Epithelial cell of esophagus (primary cell): ENCODE measurements at regions not wholly inside any gene's neighbourhood (a gene's known extent, or its start where the extent isn't known, plus 50 kb on each side); places are given as distances from the start of the nearest gene placed in this dataset.

Experiments used
- DNase-seq: peaks from one replicate; pipeline ENCODE4 v3.0.0; 2010; ENCODE audit warnings: low read depth
- H3K4me3 ChIP-seq: 2 replicates; pipeline ENCODE4 v1.5.1; 2011; ENCODE audit warnings: mild to moderate bottlenecking, low read length, control low read depth
- CTCF ChIP-seq: IDR thresholded peaks from 2 replicates; pipeline ENCODE4 v1.5.1; 2011; ENCODE audit warnings: low read depth, mild to moderate bottlenecking, low read length, control low read depth, inconsistent platforms; ENCODE audit not compliant: insufficient read depth; ENCODE audit errors: missing control alignments

DNA sequence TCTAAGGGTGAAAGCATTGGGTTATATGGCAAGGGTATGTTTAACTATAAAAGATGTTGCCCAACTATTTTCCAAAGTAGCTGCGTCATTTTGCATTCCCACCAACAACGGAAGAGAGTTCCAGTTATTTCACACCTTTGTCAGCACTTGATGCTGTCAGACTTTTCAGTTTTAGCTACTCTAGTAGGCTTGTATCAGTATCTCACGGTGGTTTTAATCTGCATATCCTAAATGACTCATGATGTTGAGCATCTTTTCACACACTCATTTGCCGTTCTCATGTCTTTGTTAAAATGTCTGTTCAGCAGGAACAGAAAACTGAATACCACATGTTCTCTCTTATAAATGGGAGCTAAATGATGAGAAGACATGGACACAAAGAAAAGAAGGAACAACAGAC, 122.3 kb downstream of the RNASET2 start:
- H3K4me3 ChIP-seq: no peak overlapping the region
- TF ChIP-seq CTCF: no peak
- DNase-seq: no peak

- no peak for DNase-seq
- no peak for TF ChIP-seq CTCF
- no peak overlapping the region for H3K4me3 ChIP-seq
These were observed 125.4 kb downstream of the RNASET2 start for GRCh38 chr6:166830891-166831363.

DNA sequence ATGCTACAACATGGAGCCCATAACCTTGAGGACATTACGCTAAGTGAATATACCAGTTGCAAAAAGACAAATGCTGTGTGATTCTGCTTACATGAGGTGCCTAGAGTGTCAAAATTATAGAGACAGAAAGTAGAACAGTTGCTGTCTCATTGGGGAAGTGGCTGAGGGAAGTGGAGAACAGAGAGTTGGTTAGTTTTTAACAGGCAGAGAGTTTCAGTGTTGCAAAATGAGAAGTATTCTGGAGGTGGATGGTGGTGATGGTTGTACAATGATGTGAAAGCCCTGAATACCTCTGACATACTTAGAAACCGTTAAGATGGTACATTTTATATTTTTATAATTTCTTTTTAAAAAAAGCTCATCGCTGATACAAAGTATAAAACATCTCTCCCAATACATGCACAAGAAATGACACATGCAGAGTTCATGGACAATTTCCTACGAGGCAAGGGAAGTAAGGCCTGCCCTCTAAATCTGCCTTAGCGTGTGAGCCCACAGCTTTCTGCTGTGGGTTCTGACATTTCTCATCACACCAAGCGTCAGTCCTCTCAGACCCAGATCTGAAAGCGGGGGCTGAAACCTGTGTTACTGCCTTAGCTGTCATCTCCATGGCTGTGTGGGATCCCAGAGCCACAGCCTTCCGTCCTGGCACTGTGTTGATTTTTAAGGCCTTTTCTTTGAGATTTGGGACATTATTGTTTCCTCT, 126.0 kb downstream of the RNASET2 start:
- no peak for TF ChIP-seq CTCF
- DNase-seq: no peak

GRCh38 chr6:166826264-166826663, 130.1 kb downstream of the RNASET2 start:
- TF ChIP-seq CTCF: no peak
- DNase-seq: no peak
- no peak overlapping the region for H3K4me3 ChIP-seq

More for the DNA sequence above, 126.0 kb downstream of the RNASET2 start:
- no peak overlapping the region for H3K4me3 ChIP-seq

DNA sequence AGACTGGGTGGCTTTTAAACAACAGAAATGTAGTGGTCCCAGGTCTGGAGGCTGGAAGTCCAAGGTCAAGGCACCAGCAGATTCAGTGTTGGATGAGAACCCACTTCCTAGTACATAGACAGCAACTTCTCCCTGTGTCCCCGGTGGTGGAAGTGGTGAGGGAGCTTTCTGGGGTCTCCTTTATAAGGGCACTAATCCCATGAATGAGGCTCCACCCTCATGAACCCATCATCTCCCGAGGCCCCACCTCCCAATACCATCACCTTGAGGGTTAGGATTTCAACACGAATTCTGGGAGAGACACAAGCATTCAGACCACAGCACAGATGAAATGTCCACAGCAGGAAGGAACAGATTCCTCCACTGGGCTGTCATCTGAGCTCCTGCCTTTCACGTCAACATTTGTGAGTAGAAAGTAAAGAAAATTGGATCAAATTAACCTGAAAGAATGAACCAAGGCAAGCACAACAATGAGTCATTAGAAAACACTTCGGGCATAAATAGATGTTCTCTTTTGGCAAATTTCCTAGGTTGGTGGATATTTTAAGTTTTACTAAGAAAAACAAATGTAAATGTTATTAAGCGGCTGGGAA, 130.7 kb downstream of the RNASET2 start:
- H3K4me3 ChIP-seq: no peak overlapping the region
- peak; percentile 6 for DNase-seq
- TF ChIP-seq CTCF: no peak

DNA sequence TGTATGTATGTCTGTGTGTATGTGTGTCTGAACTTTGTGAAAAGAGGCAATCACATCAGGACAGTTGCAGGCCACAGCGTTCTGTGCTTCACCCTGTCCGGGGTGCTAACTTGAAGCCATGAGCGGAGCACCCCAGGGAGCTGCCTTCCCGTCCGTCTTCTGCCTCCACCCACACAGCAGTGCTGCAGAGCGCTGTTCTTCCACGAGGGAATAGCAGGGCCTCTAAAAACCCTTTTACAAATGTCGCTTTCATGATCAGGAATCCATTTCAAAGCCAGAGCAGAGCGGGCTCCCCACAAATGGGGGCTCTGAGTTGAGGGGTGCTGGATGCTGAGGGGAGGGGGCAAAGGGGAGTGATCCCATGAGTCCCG, 131.5 kb downstream of the RNASET2 start:
- TF ChIP-seq CTCF: no peak
- H3K4me3 ChIP-seq: no peak overlapping the region
- no peak for DNase-seq

GRCh38 chr6:166824146-166824879, 132.0 kb downstream of the RNASET2 start:
- TF ChIP-seq CTCF: no peak
- no peak overlapping the region for H3K4me3 ChIP-seq
- no peak for DNase-seq
